DOHH2 (cell line): ENCODE measurements at regions not wholly inside any gene's neighbourhood (a gene's known extent, or its start where the extent isn't known, plus 50 kb on each side); places are given as distances from the start of the nearest gene placed in this dataset.

Experiments used
- H3F3A ChIP-seq: fragments of 200-600 bp; sonication (generic), shearing (Covaris generic); 2 replicates; pipeline ENCODE4 v1.6.0; 2016; ENCODE audit warnings: antibody characterized with exemption, mild to moderate bottlenecking; ENCODE audit not compliant: control insufficient read depth, insufficient read depth
- H3K27ac ChIP-seq: fragments of 200-600 bp; sonication (generic); 2 replicates; pipeline ENCODE4 v1.5.1; 2014; ENCODE audit warnings: low read depth, mild to moderate bottlenecking, low read length, moderate library complexity
- H3K27me3 ChIP-seq: fragments of 200-600 bp; sonication (generic); 2 replicates; pipeline ENCODE4 v1.6.1; 2014; ENCODE audit warnings: mild to moderate bottlenecking, low read length, mixed read lengths; ENCODE audit not compliant: control insufficient read depth
- H3K36me3 ChIP-seq: fragments of 200-600 bp; sonication (generic); 2 replicates; pipeline ENCODE4 v1.6.1; 2014; ENCODE audit warnings: mild to moderate bottlenecking, low read length, moderate library complexity, mixed read lengths; ENCODE audit not compliant: control insufficient read depth
- H3K4me1 ChIP-seq: fragments of 200-600 bp; sonication (generic); 2 replicates; pipeline ENCODE4 v1.6.1; 2014; ENCODE audit warnings: mild to moderate bottlenecking, low read length, mixed read lengths; ENCODE audit not compliant: control insufficient read depth
- H3K4me2 ChIP-seq: fragments of 200-600 bp; sonication (generic); 2 replicates; pipeline ENCODE4 v1.6.0; 2014; ENCODE audit warnings: mild to moderate bottlenecking, low read length, moderate library complexity
- H3K4me3 ChIP-seq: fragments of 200-600 bp; sonication (generic); 2 replicates; pipeline ENCODE4 v1.5.1; 2014; ENCODE audit warnings: mild to moderate bottlenecking, low read length, mixed read lengths
- H3K79me2 ChIP-seq: fragments of 200-600 bp; sonication (generic); 2 replicates; pipeline ENCODE4 v1.6.1; 2014; ENCODE audit warnings: mild to moderate bottlenecking, low read length, mixed read lengths; ENCODE audit not compliant: control insufficient read depth
- H3K9me2 ChIP-seq: fragments of 200-600 bp; sonication (generic); replicated peaks from 2 replicates; pipeline ENCODE4 v1.6.1; 2014; ENCODE audit warnings: mild to moderate bottlenecking, low read length, mixed read lengths; ENCODE audit not compliant: control insufficient read depth
- H3K9me3 ChIP-seq: fragments of 200-600 bp; sonication (generic); 2 replicates; pipeline ENCODE4 v1.6.1; 2014; ENCODE audit warnings: antibody characterized with exemption, low read length, mixed read lengths; ENCODE audit not compliant: control insufficient read depth, insufficient read depth
- H4K20me1 ChIP-seq: fragments of 200-600 bp; sonication (generic); 2 replicates; pipeline ENCODE4 v1.6.0; 2014; ENCODE audit warnings: low read depth, mild to moderate bottlenecking, antibody characterized with exemption, low read length, moderate library complexity; ENCODE audit not compliant: control insufficient read depth, insufficient read depth
- CTCF ChIP-seq: fragments of 200-600 bp; sonication (generic); IDR thresholded peaks from one replicate; pipeline ENCODE4 v1.5.1; 2014; ENCODE audit warnings: antibody characterized with exemption, mild to moderate bottlenecking, low read depth, low read length; ENCODE audit not compliant: poor library complexity, severe bottlenecking
- EZH2phosphoT487 ChIP-seq: fragments of 200-600 bp; sonication (generic); IDR thresholded peaks from 2 replicates; pipeline ENCODE4 v1.6.1; 2017; ENCODE audit warnings: borderline replicate concordance, mild to moderate bottlenecking, antibody characterized with exemption, low read length, moderate library complexity, mixed read lengths

GRCh38 chr13:38630780-38631179 is 56.1 kb upstream of the FREM2 start:
- TF ChIP-seq CTCF (no peak), EZH2phosphoT487 (no peak)
- no peak overlapping the region for H3K27ac ChIP-seq
- no peaks in the 10 kb centered on the region for H3K79me2 ChIP-seq
- no peaks in the 10 kb centered on the region for H3K36me3 ChIP-seq
- H3K4me1 ChIP-seq: no peaks in the 10 kb centered on the region
- H3F3A ChIP-seq: no peaks in the 10 kb centered on the region
- H3K9me2 ChIP-seq: no peaks in the 10 kb centered on the region
- H4K20me1 ChIP-seq: no peaks in the 10 kb centered on the region
- H3K9me3 ChIP-seq: no peaks in the 10 kb centered on the region
- H3K4me2 ChIP-seq: no peak overlapping the region
- no peaks in the 10 kb centered on the region for H3K27me3 ChIP-seq
- no peak overlapping the region for H3K4me3 ChIP-seq

DNA sequence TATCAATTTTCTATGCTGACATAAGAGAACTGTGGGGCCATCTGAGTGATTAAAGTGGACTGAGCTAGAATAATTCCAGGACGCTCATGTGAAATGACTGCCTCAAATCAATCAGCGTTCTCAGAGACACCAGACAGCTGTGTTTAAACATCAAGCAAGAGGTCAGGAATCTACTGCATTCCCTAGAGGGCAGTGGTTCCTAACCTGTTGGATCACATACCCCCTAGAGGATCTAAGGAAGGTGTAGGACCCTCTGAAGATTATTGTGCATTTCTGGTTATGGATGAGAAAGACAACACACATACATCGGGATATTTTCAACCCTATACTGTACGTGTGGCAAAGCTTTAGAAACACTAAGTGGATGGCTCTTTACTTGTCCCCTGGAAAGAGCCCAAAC is 51.8 kb upstream of the FREM2 start:
- Histone ChIP-seq H3K9me2 (0 out of 2 replicates have a peak, but pooled peaks cover 2% of the 10 kb centered on the region), H3K4me3 (no peak overlapping the region), H4K20me1 (no peaks in the 10 kb centered on the region), H3K36me3 (no peaks in the 10 kb centered on the region), H3K9me3 (no peaks in the 10 kb centered on the region), H3K4me1 (no peaks in the 10 kb centered on the region), H3K27me3 (peaks cover 2% of the 10 kb centered on the region; the same call in 1 of the 2 replicates), H3K79me2 (no peaks in the 10 kb centered on the region), H3F3A (no peaks in the 10 kb centered on the region), H3K4me2 (no peak overlapping the region), H3K27ac (no peak overlapping the region)
- TF ChIP-seq EZH2phosphoT487 (no peak), CTCF (no peak)

GRCh38 chr13:38636073-38636472 is 50.8 kb upstream of the FREM2 start:
- no peaks in the 10 kb centered on the region for H3K4me1 ChIP-seq
- no peaks in the 10 kb centered on the region for H3F3A ChIP-seq
- H3K79me2 ChIP-seq: no peaks in the 10 kb centered on the region
- H4K20me1 ChIP-seq: no peaks in the 10 kb centered on the region
- H3K4me3 ChIP-seq: no peak overlapping the region
- 0 out of 2 replicates have a peak, but pooled peaks cover 2% of the 10 kb centered on the region for H3K9me2 ChIP-seq
- no peaks in the 10 kb centered on the region for H3K9me3 ChIP-seq
- TF ChIP-seq CTCF (no peak), EZH2phosphoT487 (no peak)
- no peaks in the 10 kb centered on the region for H3K36me3 ChIP-seq
- no peak overlapping the region for H3K4me2 ChIP-seq
- H3K27me3 ChIP-seq: peaks cover 2% of the 10 kb centered on the region; the same call in 1 of the 2 replicates
- H3K27ac ChIP-seq: no peak overlapping the region

DNA sequence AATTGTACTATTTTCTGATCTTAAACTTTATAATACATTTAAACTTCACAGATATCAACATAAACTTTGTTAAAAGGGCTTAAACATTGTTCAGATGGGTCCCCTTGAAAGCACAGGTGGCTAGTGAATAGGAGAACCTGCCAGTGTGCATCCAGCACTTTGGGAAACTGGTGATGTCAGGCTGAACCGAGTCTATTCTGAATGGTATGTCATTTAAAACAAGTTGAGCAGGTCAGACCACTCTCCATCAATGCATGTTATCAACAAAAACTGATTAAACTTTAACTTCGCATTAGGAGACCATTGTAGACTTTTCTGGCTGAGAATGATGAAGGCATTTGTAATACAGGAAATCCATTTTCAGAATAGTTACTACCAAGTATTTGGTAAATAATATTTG is 50.1 kb upstream of the FREM2 start:
- Histone ChIP-seq H3K9me3 (no peaks in the 10 kb centered on the region), H3K36me3 (no peaks in the 10 kb centered on the region), H3K9me2 (0 out of 2 replicates have a peak, but pooled peaks cover 2% of the 10 kb centered on the region), H3F3A (no peaks in the 10 kb centered on the region), H3K27me3 (peaks cover 2% of the 10 kb centered on the region; the same call in 1 of the 2 replicates), H3K4me1 (no peaks in the 10 kb centered on the region), H4K20me1 (no peaks in the 10 kb centered on the region), H3K27ac (no peak overlapping the region), H3K4me2 (no peak overlapping the region), H3K4me3 (no peak overlapping the region), H3K79me2 (no peaks in the 10 kb centered on the region)
- TF ChIP-seq EZH2phosphoT487 (no peak), CTCF (no peak)
